SH-SY5Y (cell line): ENCODE measurements at regions not wholly inside any gene's neighbourhood (a gene's known extent, or its start where the extent isn't known, plus 50 kb on each side); places are given as distances from the start of the nearest gene placed in this dataset.

Experiments used
- GATA2 ChIP-seq: IDR thresholded peaks from 2 replicates; pipeline ENCODE4 v1.6.1; 2011; ENCODE audit warnings: mild to moderate bottlenecking, low read depth, low read length
- GATA3 ChIP-seq: IDR thresholded peaks from 2 replicates; pipeline ENCODE4 v1.6.1; 2011; ENCODE audit warnings: low read depth, mild to moderate bottlenecking, low read length, moderate library complexity

- TF ChIP-seq GATA2 (no peak), GATA3 (no peak)
Observed at GRCh38 chr2:147686365-147686764, 158.5 kb upstream of the ACVR2A start.

DNA sequence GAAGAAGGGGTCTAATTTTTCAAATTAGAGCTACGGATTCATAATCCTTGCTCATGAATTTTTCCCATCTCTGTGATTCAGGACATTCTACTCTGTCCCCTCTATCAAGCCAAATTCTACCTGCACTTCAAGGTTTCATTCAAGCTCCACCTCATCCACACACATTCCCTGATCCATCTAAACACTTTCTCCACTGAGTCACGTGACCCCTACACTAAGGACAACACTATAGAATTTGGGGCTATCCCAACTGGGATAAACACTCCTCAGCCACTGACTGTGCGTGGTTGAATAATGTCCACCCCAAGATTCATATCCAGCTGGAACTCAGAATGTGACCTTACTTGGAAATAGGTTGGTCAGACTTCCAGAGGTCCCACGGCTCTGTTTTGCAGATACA, 159.9 kb upstream of the ACVR2A start:
- TF ChIP-seq GATA2: no peak
- no peak for TF ChIP-seq GATA3

- TF ChIP-seq GATA2: no peak
- no peak for TF ChIP-seq GATA3
Observed at GRCh38 chr2:147683380-147683779, 161.4 kb upstream of the ACVR2A start.

GRCh38 chr2:147681093-147681492, 163.7 kb upstream of the ACVR2A start:
- no peak for TF ChIP-seq GATA2
- TF ChIP-seq GATA3: no peak

GRCh38 chr2:147679955-147680531, 164.8 kb upstream of the ACVR2A start:
- TF ChIP-seq GATA3: no peak
- no peak for TF ChIP-seq GATA2

DNA sequence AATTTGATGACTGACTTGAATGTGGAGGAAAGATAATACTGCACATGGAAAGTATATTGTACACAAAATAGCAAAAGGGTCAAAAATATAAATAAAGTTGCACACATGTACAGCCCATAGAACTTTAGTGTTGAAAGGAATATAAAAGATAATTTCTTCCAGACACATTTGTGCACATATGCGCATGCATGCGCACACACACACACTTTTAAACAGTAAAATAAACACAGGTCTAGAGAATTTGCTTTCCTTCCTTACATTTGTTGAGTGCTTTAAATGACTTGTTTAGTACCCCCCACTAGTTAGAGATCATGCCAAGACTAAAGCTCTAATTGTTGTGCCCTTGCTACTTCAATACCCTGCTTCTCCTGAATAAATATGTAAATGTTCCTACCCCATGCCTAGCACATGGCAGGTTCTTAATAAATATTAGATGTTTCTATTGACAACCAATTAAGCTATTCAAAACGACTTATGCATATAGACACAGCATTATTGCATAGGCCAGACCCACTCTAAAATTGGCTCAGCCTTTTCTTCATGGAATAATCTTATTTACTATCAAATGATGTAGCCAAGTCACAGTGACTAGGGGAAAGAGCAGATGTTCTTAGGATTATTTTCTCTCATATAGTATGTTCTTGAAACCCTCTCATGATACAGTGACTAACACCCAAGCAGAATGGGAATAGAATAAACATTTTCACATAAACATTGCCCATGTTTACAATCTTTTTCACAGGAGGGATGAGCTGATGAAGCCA, 165.5 kb upstream of the ACVR2A start:
- TF ChIP-seq GATA2 (no peak), GATA3 (no peak)

GRCh38 chr2:147665105-147665504, 179.7 kb upstream of the ACVR2A start:
- TF ChIP-seq GATA3: no peak
- no peak for TF ChIP-seq GATA2

DNA sequence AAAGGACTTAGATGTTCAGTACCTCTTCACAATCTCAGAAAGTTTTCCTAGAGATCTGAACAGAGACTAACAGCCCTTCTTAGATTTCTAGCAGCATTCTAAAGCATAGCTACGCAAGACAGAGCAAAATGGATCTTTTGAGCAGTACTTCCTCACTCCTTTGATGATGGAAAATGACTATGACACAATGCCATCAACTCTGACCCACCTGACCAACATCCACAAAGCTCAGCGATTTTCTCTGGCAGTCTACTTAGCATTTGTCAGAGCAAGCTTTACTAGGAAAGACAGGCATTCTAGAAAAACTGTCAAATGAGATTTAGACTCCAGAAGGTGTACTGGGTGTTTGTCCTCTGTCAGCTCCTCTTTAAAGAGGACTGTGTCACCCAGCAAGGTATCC, 180.9 kb upstream of the ACVR2A start:
- TF ChIP-seq GATA2 (no peak), GATA3 (no peak)

GRCh38 chr2:147663153-147663961, 181.5 kb upstream of the ACVR2A start:
- TF ChIP-seq GATA3 (no peak), GATA2 (no peak)

GRCh38 chr2:147662221-147662620, 182.6 kb upstream of the ACVR2A start:
- no peak for TF ChIP-seq GATA2

- TF ChIP-seq GATA2 (no peak), GATA3 (no peak)
Observed at GRCh38 chr2:147660680-147661079, 184.1 kb upstream of the ACVR2A start.

DNA sequence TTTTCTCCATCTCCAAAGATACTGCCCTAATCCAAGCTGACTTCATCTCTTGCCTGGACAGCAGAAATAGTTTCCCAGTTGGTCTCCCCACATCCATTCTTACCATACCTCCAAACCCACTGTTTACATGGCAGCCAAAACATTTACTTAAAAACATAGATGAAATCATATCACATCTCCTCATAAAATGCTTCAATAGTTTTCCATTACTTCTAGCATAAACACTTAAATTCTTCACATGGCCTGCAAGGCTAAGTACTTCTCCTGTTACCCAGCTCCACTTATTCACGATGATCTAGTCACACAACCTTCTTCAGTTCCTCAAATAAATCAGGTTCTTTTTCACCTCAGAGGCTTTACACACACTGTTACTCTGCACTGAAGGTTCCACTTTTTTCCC, 185.8 kb upstream of the ACVR2A start:
- TF ChIP-seq GATA2 (no peak), GATA3 (no peak)

DNA sequence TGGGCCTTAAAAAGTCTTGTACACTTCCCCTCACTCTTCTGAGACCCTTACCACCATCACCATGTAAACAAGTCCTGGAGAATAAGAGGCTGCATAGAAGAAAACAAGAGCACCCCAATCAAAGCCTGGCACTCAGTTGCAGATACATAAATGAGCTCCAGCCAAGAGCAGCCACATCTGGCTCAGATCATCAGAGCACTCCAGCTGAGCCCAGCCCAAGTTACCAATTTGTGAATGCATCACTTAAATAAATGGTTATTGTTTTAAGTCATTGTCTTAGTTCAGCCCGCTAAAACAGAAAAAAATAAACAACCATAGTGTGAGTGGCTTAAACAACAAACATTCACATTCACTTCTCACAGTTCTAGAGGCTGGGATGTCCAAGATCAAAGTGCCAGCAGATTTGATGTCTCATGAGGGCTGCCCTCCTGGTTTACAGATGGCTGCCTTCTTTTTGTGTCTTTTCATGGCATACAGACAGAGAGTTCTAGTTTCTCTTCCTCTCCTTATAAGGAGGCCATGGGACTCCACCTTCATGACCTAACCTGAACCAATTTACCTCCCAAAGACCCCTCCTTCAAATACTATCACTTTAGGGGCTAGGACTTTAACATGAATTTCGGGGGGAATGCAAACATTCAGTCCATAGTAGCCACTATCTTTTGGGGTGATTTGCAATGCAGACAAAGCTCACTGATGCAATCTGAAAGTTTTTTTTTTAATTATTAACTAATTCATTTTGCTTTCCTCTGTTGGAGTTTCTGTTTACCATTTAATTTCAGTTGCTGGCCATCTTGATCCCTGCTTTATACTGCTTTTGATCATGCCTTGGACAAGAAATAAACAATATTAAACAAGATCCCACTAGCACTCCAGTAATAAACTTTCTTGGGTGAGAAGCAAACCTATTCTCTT, 187.5 kb upstream of the ACVR2A start:
- TF ChIP-seq GATA3 (no peak), GATA2 (no peak)

GRCh38 chr2:147649998-147650397, 194.8 kb upstream of the ACVR2A start:
- TF ChIP-seq GATA2 (no peak), GATA3 (no peak)

DNA sequence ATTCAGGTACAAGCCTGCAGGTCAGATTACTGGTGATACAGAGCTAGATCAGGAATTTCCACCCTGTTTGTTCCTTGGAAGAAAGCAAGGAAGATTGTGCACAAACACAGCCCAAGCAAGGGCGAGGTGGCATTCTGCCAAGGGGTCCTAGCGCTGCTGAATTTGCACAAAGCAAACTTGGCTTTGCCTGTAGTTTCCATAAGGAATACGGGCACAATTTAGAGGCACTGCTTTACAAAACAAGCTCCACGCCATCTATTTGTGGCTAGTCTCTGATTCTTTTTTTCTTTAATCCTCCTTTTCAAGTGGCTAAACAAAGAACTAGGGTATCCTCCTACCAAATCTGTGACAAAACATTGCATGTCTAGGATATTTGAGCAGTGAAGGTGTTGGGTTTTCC, 195.5 kb upstream of the ACVR2A start:
- TF ChIP-seq GATA2 (no peak), GATA3 (no peak)
